ENCODE measurements at regions not wholly inside any gene's neighbourhood (a gene's known extent, or its start where the extent isn't known, plus 50 kb on each side); places are given as distances from the start of the nearest gene placed in this dataset.

DNA sequence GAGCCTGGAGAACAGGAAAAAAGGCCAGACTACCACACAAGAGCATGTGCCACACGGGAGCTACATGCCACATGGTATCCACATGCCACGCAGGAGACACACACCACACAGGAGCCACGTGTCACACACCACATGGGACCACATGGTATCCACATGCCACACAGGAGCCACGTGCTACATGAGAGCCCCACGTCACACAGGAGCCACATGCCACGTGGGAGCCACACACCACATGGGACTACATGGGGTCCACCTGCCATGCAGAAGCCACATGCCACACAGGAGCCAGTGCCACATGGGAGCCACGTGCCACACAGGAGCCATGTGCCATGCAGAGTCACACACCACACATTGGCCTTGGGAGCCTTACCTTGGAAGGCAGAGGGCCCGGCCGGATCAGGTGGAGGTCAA lies 244.4 kb upstream of the PPP2R2D start:
- TF ChIP-seq MXI1 (conservative IDR thresholded peaks at IDR 0.05; ENCODE audit: poor library complexity, severe bottlenecking), result no peak
- no peak for TF ChIP-seq SMC3 (conservative IDR thresholded peaks at IDR 0.05; ENCODE audit: poor library complexity)
